ENCODE measurements at regions not wholly inside any gene's neighbourhood (a gene's known extent, or its start where the extent isn't known, plus 50 kb on each side); places are given as distances from the start of the nearest gene placed in this dataset.

DNA sequence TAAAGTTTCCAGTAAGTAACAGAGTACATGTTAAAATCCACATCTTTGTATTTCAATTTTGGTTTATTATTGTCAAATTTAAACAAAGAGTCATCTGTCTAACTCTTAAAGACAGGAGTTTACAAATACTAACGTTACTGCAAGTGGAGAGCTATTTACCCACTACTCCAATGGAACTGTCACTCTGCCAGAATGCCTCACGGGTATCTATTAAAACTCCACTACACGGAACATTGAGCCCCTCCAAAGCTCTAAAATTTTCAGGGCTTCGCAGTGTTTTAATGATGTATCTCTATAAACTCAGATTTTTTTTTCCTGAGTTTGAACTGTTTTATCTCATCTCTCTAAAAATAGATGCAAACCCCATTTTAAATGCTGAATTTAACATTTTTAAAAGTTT lies 388.7 kb upstream of the SEMA3A start:
- TF ChIP-seq, protein P1, sequence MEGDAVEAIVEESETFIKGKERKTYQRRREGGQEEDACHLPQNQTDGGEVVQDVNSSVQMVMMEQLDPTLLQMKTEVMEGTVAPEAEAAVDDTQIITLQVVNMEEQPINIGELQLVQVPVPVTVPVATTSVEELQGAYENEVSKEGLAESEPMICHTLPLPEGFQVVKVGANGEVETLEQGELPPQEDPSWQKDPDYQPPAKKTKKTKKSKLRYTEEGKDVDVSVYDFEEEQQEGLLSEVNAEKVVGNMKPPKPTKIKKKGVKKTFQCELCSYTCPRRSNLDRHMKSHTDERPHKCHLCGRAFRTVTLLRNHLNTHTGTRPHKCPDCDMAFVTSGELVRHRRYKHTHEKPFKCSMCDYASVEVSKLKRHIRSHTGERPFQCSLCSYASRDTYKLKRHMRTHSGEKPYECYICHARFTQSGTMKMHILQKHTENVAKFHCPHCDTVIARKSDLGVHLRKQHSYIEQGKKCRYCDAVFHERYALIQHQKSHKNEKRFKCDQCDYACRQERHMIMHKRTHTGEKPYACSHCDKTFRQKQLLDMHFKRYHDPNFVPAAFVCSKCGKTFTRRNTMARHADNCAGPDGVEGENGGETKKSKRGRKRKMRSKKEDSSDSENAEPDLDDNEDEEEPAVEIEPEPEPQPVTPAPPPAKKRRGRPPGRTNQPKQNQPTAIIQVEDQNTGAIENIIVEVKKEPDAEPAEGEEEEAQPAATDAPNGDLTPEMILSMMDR (IDR thresholded peaks at IDR 0.05), result no peak
- no peak for TF ChIP-seq POLR2A (IDR thresholded peaks at IDR 0.05)

Data from right lobe of liver (tissue), 4 donors.